ENCODE measurements at regions not wholly inside any gene's neighbourhood (a gene's known extent, or its start where the extent isn't known, plus 50 kb on each side); places are given as distances from the start of the nearest gene placed in this dataset.

DNA sequence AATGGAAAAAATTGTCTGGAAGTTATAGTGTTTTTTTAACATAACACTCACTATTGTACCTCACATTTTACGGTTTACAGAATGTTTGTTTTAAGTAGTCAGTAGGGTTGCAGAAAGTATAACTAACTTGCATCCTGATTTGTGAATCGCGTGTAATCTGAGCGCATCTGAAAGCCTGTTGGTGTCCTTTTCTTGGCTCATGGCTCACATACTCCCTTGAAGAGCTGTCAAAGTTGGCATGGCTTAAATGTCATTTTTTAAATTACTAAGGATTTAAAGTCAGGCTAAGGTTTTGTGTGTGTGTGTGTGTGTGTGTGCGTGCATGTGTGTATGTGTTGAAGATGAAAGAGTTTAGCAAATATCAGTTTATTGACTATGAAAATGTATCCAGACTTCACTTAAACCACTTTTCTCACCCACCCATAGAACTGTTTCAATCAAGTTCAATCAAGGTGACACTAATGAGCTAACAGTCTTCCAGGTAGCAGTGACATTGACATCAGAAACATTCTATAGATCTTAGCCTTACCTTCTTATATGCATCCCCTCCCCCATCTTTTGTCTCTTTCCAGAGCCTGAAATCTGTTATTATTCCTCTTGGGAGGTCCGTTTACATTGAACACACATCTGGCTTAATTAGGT lies 480.4 kb upstream of the SGCG start:
- no peak for FAIRE-seq

DNA sequence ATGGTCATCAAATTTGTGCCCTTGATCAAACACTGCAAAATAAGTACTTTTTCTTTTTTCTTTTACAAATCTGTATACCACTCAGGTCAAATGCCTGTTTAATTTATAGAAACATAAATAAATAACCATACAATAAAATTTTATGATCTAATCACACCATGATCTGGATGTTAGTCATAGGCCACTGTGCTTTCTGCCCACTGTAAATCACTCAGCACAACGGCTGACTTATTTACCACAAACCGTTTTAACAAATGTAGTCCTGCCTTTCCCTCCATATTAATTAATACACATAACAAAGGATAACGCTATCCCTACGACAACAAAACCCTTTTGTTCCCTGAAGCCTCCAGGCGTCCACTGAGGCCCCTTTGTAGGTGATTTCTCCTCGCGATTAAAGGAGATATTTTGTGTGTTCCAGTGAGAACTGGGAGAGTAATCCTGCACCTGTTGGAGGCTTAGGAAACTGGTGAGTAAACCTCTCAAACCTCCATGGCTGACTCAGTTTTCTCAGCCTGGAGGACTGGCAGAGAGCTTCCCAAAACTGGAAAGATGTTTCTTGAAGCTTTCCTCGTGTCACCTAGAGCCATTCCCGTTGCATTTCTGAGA lies 477.1 kb upstream of the SGCG start:
- no peak for FAIRE-seq

DNA sequence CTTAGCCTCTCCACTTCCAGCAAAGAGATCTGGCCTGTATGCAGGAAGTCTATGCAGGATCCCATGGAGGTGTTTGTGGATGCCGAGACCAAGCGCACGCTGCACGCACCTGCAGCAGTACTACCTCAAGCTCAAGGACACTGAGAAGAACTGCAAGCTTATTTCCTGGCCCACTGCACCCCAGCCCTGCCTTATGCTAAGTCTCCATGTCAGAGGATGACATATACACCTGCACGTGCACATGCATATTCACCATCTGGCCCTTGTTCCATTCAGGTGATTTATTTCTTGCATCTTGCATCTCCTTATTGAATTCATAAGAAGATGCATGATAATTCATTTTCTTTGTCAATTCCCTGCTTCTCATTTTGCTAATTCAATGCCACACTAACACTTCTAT lies 472.8 kb upstream of the SGCG start:
- FAIRE-seq, result no peak

DNA sequence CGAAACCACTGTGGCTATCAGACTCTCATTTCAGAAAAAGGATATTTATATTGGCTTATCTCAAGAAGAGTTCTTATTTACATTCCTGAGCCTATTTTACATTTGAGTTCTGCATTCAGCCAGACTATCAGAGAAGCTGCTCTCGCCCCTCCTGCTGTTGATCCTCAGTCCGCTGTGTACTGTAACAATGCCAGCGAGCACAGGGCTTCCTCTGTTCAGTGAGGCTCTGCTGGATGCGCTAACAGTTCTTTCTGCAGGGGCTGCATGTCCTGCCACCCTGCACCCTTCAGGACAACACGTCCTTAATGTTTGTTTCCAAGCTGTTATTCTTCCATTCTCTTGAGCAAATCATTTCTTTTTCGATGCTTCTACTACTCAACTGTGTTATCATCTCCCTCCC lies 463.7 kb upstream of the SGCG start:
- FAIRE-seq, result no peak

DNA sequence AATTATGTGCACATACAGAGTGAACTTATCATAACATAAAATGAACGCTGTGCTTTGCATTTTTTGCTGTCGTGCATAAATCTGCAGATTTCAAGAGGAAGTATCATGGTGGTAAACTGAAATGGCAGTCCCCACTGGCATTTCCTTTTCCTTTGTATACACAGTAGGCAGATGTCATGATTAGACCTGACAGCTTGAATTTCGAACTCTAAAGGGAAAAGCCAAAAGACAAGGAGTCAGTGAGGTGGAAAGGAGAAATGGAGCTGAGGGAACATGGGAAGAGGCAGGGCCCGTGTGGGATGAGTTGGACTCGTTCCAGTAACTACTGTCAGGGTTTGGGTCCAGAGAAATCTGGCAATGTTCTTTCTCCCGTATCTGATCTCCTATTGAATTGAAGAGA lies 454.1 kb upstream of the SGCG start:
- FAIRE-seq, result no peak

DNA sequence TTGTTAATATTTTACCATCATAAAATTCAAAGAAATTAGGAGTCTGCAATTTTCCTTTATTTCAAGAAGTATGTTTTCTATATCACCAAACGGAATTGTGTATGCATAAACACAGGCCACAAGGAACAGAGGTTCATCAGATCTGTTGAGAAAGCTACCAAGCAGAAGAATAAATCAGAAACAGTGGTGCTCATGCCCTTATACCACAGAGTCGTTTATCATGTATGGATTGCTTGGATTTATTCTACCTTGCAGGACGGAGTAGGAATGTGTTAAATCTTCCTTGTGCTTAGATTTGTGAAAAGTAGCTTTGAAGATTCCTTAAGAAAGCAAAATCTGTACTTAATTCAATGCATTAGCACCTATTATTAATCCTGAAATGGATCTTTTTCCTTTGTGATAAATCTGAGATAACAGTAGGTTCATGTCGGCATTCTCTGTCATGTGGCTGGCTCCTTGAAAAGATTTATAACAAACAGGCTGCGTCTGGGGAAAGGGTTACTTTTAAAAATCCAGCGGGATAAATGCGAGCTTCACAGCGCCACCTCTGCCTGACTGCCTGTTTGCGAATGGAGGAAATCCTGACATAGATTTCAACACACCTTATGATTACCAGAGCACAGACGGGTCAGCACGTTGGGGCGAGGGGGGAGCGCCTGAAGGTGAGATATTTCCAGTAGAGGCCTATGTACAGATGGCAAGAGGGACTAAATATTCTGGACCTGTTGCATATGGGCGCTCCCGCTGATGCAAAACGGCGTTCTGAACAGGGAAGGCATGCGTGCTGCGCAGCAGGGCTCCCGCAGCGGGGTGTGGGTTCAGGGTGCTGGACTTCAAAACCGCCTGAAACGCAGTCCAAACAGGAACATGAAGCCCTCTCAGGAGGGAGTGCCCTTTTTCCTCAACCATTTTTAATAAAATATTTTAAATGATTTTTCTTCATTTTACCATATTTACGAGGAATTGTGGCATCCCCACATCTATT lies 445.5 kb upstream of the SGCG start:
- no peak for FAIRE-seq

DNA sequence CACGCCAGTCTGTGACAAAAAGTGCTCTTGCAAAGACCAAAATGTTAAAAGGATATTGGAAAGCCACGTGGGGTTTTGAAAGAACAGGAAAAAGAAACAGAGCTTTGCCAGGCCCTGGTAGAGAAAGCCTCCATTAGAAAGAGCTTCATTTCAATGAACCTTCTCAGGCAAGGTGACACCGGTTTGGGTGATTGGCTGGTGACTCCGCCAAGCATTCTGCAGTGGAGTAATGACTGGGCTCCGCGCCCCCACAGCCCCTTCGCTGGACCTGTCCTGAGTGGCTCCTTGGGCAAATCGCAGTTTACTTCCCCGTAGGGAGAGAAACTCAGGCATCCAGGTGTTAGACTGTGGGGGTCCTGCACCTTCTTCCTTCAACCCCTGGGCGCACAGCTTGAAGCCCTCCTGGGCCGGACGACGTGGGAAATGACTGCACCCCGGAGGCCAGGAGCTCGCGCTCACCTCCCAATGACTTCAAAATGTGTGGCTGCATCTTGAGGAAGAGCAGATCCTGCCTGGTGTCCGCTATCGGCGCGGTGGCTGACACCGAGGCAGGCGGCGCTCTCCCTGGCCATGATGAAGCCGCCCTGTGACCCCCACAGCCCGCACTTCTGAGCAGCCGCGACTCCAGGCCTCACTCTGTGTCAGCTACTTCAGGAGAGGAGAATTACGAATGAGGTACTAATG lies 444.6 kb upstream of the SGCG start:
- no peak for FAIRE-seq

DNA sequence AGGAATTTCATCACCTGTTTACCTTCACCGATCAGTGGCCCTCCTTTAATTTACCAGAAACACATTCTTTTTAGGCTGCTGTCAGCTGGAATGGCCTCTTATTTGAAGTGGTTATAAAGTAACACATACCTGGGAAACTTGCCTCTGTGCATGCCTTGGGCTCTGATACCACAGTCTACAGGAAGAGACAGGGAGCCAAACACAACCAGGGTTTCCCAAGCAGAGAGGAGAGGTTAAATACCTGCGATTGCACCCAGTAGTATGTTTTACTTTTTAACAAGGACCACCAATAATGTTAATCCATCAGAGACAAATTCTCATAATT lies 444.0 kb upstream of the SGCG start:
- FAIRE-seq, result no peak

DNA sequence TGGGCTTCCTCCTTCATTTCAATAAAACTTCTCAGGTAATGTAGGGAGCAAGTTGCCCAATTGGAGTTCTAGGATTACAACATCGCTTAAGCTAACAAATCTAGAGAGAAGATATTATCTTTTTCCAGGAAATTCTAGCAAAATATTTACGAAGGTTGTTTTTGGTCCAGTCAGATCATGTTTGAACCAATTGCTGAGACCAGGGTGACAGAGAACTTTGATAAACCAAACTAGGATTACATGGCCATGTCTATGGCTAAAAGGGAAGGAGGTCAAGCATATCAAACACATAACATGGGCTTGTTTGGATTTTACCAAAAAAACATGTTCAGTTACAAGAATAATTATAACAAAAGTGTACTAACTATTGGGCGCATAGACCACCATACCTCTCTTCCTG lies 442.4 kb upstream of the SGCG start:
- no peak for FAIRE-seq

DNA sequence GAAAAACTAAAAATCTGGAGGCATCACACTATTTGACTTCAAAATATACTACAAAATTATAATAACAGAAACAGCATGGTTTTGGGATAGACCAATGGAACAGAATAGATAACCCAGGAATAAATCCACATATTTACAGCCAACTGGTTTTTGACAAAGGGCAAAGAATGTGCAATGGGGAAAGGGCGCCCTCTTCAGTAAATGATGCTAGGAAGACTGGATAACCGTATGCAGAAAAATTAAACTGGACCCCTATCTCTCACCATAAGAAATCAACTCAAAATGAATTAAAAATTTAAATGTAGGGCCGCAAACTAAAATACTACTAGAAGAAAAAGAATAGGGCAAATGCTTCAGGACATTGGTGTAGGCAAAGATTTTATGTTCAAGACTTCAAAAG lies 440.5 kb upstream of the SGCG start:
- no peak for FAIRE-seq

DNA sequence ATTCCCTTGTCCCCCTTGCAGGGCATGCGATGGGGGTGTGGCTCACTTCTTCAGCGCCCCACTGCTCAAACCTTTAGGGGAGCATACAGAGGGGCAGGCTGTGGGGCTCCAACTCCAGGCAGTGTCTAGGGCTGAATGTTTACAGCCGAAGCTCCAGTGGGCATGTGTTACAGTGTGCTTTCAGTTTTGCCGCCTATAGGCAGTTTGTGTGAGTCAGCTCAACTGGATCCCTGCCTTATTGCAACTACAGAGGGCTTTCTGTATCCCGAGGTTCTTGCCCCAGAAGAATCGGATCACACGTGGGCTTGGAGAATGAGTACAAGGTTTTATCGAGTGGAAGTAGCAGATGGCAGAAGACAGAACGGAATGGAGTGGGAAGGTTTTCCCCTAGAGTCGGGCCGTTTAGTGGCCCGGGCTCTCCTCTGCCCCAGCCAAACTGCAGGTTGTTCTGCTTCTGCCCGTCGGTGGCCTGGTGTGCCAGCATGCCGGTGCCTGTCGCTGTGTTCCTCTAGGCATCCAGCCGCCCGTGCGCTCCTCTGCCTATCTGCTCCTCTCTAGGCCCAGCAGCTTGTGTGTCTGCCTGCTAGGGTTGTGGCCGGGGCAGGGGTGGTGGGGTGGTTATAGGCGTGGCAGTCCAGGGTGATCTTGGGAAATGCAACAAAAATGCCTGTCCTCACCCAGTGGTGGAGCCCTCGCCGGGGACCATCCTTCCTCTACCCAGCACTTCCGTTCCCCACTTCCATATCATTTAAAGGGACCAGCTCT lies 435.9 kb upstream of the SGCG start:
- FAIRE-seq, result no peak

DNA sequence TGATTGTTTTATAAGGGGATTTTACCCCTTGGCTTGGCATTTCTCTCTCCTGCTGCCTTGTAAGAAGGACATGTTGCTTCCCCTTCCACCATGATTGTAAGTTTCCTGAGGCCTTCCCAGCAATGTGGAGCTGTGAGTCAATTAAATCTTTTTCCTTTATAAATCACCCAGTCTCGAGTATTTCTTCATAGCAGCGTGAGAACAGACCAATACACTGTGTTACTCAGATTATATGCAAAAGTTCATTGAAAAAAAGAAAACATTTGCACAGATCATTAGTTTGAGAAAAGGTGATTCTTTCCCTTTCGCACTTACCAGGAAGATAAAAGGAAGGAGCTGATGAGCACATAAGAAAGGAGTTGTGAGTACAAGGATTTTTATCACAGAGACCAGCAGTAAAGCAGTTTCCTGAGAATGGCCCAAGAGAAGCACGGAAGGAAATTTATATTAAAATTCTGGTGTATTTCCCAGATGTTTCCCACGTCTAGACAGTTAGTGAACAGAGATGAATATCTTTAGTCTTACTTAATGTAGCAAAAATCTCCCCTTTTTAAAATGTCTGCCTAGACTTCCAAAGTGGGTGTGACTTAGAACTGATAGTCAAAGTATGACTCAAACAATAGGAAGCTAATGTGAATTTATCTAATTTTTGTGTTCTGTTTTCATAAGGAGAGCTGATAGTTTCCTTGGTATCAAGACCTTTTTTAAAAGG lies 431.8 kb upstream of the SGCG start:
- FAIRE-seq, result no peak

DNA sequence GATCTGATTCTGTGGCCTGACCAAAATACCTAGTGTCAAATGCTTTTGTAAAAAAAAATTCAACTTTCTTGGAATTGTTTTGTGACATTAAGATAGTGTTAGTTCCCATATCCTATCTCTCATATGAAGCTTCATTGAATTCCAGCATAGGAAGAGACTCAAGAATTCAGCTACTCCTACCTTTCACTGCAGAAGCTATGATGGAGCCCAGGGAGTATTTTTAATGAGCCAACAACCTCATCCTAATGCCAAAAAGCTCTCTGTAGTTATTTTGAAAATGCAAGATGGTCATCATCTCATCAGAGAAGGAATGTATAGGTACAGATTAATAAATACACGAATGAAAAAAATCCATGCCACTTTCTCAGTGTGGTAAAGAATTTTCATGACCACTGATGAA lies 431.2 kb upstream of the SGCG start:
- FAIRE-seq, result no peak

DNA sequence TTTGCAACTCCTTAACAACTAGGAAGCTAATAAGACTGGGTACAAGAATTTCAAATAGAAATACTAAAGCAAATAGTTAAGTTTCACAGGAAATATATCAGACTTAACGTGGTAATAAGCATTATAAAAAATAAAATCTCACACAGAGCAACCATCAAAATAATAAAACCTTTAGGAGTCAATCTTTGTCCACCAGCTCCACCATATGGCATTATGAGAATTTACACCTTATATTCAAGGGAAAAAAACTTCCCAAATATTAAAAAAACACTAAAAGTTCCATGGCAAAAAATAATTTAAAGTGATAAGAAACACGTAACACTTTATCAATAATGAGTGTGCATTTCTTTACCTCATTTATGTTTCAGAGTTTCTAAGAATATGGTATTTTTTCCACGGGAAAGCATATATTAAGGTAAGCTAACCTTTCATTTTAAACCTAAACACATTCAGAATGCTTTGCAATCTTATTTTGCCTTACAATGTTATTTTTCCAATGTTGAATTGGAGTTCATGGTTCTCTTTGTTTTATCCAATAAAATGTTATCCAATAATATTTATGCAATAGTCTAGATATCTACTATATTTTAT lies 423.2 kb upstream of the SGCG start:
- FAIRE-seq, result peak; percentile 96

DNA sequence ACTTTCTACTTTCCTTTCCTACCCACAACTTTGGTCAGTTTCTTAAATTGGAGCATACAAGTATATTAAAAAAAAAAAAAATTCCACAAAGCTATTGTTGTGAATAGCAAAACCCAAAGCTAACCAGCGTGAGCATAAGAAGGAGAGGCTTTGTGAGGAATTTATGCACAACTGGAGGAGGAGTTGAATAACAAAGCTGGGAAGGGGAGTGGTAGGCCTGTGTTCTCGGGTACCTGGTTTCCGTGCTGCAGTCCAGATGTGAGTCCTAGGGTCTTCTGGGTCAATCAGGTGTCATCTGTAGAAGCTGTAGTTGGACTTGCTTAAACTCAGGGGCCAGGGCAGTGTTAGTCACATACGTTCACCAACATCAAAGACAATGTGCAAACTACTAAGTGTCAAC lies 422.5 kb upstream of the SGCG start:
- no peak for FAIRE-seq

DNA sequence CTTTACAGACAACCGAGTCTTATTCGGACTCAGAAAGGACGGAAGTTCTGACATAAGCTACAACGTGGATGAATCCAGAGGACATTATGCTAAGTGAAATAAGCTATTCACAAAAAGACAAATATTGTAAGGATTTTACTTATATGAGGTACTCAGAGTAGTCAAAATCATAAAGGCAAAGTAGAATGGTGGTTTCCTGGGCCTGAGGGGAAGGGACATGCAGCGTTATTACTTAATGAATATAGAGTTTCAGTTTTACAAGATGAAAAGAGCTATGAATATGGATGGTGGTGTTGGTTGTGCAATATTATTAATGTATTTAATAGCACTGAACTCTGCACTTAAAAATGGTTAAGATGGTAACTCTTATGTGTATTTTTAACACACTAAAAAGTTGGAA lies 419.1 kb upstream of the SGCG start:
- no peak for FAIRE-seq

DNA sequence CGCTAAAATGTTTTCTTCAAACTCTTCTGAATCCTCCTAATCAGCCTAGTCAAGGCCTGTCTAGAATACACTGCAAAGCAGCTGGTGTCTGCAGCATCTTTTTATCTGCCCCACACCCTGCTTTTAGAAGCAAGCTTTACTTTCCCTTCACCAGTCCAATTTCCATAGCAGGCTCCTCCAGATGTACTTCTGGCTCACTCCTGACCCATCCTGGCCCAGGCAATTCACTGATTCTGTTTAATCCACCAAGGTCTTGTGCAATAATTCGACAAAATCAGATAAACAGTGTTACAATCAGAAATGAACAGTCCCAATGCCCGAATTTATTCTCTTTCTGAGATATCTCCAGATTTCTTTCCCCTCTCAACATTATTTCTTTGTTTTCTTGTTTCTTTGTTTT lies 415.2 kb upstream of the SGCG start:
- no peak for FAIRE-seq

DNA sequence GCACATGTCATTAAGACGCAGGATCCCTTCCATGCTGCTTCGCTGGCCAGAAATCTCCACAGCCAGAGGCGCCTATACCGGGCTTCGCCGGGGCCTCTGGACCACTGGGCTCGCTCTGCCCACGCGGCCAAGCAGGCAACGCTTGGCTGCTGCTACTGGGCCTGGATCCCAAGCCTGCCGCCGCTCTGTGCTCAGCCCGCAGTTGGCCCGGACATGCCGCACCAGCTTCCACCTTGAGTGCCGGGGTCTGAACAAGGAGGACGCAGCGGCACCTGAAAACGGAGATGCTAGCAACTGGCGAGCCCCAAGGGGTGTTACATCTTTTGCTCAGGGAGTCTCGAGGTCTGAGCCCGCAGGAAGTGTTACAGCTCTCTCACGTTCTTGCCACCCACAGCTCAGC lies 409.9 kb upstream of the SGCG start:
- no peak for FAIRE-seq

DNA sequence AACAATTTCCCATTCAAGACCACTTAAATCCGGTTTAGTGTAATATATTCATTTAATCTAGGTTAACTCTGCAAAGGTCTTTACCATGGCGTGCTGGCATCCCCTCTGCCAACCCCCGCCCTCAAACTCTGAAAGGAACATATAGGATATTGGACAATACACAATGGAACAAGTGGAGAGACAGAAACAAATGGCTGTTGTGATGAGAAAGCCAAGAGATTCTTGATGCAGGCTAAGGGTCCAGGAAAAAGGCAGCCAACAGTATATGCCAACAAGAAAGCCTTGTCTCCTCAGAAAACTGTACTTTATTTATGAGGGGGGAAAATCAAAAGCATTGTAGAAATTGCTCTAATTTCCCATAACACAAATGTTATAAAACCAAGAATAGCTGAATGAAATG lies 407.3 kb upstream of the SGCG start:
- FAIRE-seq, result no peak

DNA sequence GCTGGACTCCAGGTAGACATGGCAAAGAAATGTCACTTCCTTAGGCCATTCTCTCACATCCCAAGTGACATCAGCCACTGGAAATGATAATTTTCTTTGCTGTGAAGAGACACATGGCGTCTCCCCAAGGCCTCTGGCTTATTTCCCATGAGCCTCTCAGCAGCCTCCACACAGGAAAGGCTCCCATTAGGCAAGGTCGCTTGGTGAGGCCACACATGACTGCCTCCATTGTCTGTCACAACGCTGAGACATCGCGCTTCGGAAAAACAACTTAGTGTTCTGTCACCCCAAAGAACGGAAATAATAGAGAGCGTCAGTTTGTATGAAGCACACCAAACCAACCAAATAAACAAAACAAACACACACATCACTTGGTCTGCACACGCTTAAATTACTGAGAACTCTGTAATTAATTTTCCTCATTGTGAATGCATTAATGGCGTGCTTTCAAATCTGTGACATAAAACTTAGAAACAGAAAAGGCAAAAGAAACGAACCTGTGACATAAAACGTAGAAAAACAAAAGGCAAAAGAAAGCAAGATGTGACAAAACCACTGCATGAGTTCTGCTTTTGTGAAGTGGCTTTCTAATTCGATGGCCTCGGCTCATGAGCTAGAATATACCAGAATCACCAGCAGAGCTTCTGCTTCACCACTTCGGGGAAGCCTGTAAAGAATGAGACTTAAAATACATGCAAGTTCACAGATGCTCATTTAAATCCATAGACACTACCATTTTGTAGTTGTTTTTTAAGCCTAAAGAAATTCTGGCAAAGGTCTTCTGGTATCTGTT lies 404.2 kb upstream of the SGCG start:
- FAIRE-seq, result no peak

DNA sequence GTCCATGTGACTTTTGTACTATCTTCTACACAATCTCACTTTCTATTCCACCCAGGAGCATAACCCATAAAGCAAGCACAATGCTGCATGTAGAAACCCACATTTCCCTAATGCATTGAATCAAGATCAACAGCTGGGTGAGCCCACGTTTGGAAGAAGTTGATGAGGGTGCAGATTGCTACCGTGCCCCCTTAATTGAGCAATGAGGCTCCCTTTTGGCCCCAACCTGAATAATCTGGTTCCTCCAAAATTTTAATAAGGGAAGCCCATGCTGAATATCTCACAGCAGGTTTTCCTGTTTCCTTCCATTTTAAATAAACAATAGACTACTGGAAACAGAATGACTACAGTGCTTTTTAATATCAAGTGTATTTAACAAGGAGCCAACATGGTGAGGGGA lies 403.6 kb upstream of the SGCG start:
- no peak for FAIRE-seq
